ENCODE measurements at regions not wholly inside any gene's neighbourhood (a gene's known extent, or its start where the extent isn't known, plus 50 kb on each side); places are given as distances from the start of the nearest gene placed in this dataset.

- no peak for DNase-seq (ENCODE audit: extremely low spot score)
- TF ChIP-seq TARDBP (IDR thresholded peaks at IDR 0.05) (no peak), ZNF384 (IDR thresholded peaks at IDR 0.05) (no peak), FOXM1 (IDR thresholded peaks at IDR 0.05; ENCODE audit: borderline replicate concordance) (no peak), SUZ12 (IDR thresholded peaks at IDR 0.05) (no peak), L3MBTL2 (conservative IDR thresholded peaks at IDR 0.05) (no peak), NFRKB (IDR thresholded peaks at IDR 0.05) (no peak), ELF4 (IDR thresholded peaks at IDR 0.05) (no peak), FOXA1 (IDR thresholded peaks at IDR 0.05) (no peak), HDGF (IDR thresholded peaks at IDR 0.05; ENCODE audit: borderline replicate concordance) (no peak), FOXK2 (IDR thresholded peaks at IDR 0.05) (no peak), LEF1 (IDR thresholded peaks at IDR 0.05; ENCODE audit: borderline replicate concordance) (no peak), PKNOX1 (IDR thresholded peaks at IDR 0.05) (no peak), BHLHE40 (IDR thresholded peaks at IDR 0.05; ENCODE audit: borderline replicate concordance) (no peak), SP1 (IDR thresholded peaks at IDR 0.05) (no peak), ARNT (IDR thresholded peaks at IDR 0.05) (no peak), CTBP1 (IDR thresholded peaks at IDR 0.05; ENCODE audit: borderline replicate concordance) (no peak)
- POLR2A ChIA-PET, result no interaction called here
- CTCF ChIA-PET, result no interaction called here
Observed at GRCh38 chr6:118403036-118403435, 145.1 kb upstream of the PLN start.

GRCh38 chr6:118408863-118409262 lies 139.2 kb upstream of the PLN start:
- CTCF ChIA-PET, result no interaction called here
- TF ChIP-seq FOXA1 (IDR thresholded peaks at IDR 0.05), result no peak
- no peak for TF ChIP-seq CTBP1 (IDR thresholded peaks at IDR 0.05; ENCODE audit: borderline replicate concordance)
- TF ChIP-seq ELF4 (IDR thresholded peaks at IDR 0.05), result no peak
- no peak for TF ChIP-seq ZNF384 (IDR thresholded peaks at IDR 0.05)
- no peak for TF ChIP-seq BHLHE40 (IDR thresholded peaks at IDR 0.05; ENCODE audit: borderline replicate concordance)
- no peak for TF ChIP-seq FOXM1 (IDR thresholded peaks at IDR 0.05; ENCODE audit: borderline replicate concordance)
- TF ChIP-seq LEF1 (IDR thresholded peaks at IDR 0.05; ENCODE audit: borderline replicate concordance), result no peak
- TF ChIP-seq PKNOX1 (IDR thresholded peaks at IDR 0.05), result no peak
- TF ChIP-seq SP1 (IDR thresholded peaks at IDR 0.05), result no peak
- no peak for TF ChIP-seq HDGF (IDR thresholded peaks at IDR 0.05; ENCODE audit: borderline replicate concordance)
- no peak for TF ChIP-seq FOXK2 (IDR thresholded peaks at IDR 0.05)
- no peak for TF ChIP-seq TARDBP (IDR thresholded peaks at IDR 0.05)
- no peak for TF ChIP-seq NFRKB (IDR thresholded peaks at IDR 0.05)
- TF ChIP-seq SUZ12 (IDR thresholded peaks at IDR 0.05), result no peak
- no peak for TF ChIP-seq L3MBTL2 (conservative IDR thresholded peaks at IDR 0.05)
- TF ChIP-seq ARNT (IDR thresholded peaks at IDR 0.05), result no peak
- DNase-seq (ENCODE audit: extremely low spot score), result no peak
- POLR2A ChIA-PET, result no interaction called here

GRCh38 chr6:118410001-118410400 lies 138.1 kb upstream of the PLN start:
- CTCF ChIA-PET, result interaction anchor here (0.7 kb wide), 1 partner anchor 71 kb away, joined by 5 read pairs; no protein-coding TSS in a partner anchor
- DNase-seq (ENCODE audit: extremely low spot score), result no peak
- no peak for TF ChIP-seq SUZ12 (IDR thresholded peaks at IDR 0.05)
- no peak for TF ChIP-seq ARNT (IDR thresholded peaks at IDR 0.05)
- TF ChIP-seq LEF1 (IDR thresholded peaks at IDR 0.05; ENCODE audit: borderline replicate concordance), result no peak
- TF ChIP-seq CTBP1 (IDR thresholded peaks at IDR 0.05; ENCODE audit: borderline replicate concordance), result no peak
- TF ChIP-seq FOXM1 (IDR thresholded peaks at IDR 0.05; ENCODE audit: borderline replicate concordance), result no peak
- TF ChIP-seq TARDBP (IDR thresholded peaks at IDR 0.05), result no peak
- POLR2A ChIA-PET, result no interaction called here
